ENCODE measurements at regions not wholly inside any gene's neighbourhood (a gene's known extent, or its start where the extent isn't known, plus 50 kb on each side); places are given as distances from the start of the nearest gene placed in this dataset.

- TF ChIP-seq CTCF (IDR thresholded peaks at IDR 0.05) = no peak
- no peak for TF ChIP-seq EP300 (IDR thresholded peaks at IDR 0.05; ENCODE audit: low read depth)
Measured at GRCh38 chr7:20019757-20020432, 197.3 kb downstream of the MACC1 start.
